ENCODE measurements at regions not wholly inside any gene's neighbourhood (a gene's known extent, or its start where the extent isn't known, plus 50 kb on each side); places are given as distances from the start of the nearest gene placed in this dataset.

DNA sequence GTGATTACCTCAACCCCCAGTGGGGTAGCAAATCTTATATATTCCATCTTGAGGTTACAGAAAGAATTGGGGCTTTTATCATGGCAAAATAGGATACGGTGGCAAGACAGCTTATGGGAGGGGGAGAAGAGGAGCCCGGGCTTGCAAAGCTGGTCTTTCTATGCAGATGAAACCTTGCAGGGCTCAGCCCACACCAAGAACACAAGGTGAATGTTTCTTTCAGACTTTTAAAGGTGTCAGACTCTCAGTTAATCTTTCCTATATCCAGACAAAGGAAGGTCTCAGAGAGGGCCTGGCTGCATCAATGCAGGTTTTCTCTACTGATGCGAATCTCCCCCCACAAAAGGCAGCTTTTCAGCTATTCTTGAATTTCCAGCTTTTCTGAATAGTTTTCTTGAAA lies 59.9 kb upstream of the WDR17 start:
- no peak overlapping the region for H3K4me3 Mint-ChIP-seq
- DNase-seq (no peak), ATAC-seq (ENCODE audit: low read depth) (no peak)
- no peaks in the 10 kb centered on the region for H3K9me3 Mint-ChIP-seq
- no peak overlapping the region for H3K27ac Mint-ChIP-seq
- peaks cover 40% of the 10 kb centered on the region for H3K27me3 Mint-ChIP-seq
- POLR2A ChIA-PET = no interaction called here
- H3K36me3 Mint-ChIP-seq = no peaks in the 10 kb centered on the region
- H3K4me1 Mint-ChIP-seq = peaks cover 8% of the 10 kb centered on the region

DNA sequence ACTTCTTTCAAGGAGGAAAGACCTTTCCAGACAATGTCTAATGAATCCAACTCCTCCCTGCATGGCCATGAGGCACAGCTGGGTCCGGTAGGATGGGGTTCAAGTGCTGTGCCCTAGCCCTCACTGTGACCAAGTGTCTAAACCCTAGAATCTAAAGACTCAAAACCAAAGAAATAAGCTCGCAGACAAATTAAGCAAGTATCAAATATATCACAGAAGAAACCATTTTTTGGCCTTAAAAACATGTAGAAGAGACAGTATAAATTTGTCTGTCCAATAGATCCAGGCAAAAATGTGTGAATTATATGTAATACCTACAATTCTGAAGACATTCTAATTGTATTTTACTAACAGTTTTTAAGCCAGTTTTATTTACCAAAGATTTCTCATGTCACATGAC lies 56.4 kb upstream of the WDR17 start:
- POLR2A ChIA-PET = no interaction called here
- Mint-ChIP-seq H3K27me3 (peaks cover 11% of the 10 kb centered on the region), H3K27ac (no peak overlapping the region), H3K9me3 (no peaks in the 10 kb centered on the region), H3K4me1 (no peaks in the 10 kb centered on the region), H3K36me3 (no peaks in the 10 kb centered on the region), H3K4me3 (no peak overlapping the region)
- DNase-seq (no peak), ATAC-seq (ENCODE audit: low read depth) (no peak)

DNA sequence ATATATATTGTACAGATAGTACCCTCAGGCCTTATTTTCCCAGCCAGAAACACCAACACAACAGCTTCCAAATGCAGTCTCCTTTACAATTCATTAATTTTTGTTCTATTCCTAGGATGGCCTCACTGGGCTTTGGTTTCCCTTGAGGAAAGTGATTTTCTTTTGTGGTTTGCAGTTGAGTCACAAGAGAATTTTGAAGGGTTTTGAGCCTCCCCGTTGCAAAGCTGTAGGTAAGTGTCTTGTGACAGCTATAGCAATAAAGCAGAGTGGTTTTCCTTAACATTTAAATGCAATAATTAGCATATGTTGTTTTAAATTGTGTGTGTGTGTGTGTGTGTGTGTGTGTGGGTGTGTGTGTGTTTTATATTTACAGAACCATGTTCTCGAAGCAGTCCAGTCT lies 54.1 kb upstream of the WDR17 start:
- POLR2A ChIA-PET = no interaction called here
- DNase-seq = no peak

DNA sequence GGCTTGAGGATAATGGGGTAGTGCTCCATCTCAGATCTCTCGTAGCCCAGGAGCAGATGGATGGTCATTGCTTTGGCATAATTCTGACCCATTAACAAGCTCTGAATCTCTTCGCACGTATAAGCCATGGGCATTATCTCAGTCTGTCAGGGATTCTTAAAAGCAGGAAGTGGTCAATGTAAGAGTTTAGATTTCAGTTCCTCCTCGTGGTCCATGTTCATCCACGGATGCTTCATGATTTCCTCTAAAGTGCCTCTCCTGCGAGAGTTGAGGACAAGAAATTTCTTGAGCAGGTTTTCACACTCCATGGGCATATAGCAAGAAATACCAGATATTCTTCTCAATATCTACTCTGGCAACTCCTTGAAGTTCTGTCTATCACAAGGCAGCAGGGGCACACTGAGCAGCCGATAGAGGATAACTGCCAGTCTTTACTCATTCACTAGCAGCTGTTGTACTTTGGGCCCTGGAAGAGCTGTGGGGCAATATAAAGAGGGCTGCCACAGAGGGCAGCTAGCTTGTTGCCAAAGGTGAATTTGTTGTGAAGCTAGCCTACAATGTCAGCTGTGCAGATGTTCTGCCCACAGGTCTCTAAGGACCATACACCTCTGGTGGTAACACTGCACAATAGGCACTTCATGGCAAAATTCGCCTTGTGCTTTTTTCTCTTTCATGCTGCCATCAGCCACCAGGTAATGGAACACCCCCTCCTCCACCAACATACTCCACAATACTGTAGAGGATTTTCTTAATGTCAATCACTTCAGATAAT lies 52.0 kb upstream of the WDR17 start:
- H3K4me1 Mint-ChIP-seq = no peaks in the 10 kb centered on the region
- H3K9me3 Mint-ChIP-seq = peaks cover 1% of the 10 kb centered on the region
- H3K36me3 Mint-ChIP-seq = no peaks in the 10 kb centered on the region
- POLR2A ChIA-PET = no interaction called here
- H3K27me3 Mint-ChIP-seq = no peaks in the 10 kb centered on the region
- ATAC-seq (ENCODE audit: low read depth) = no peak
- H3K4me3 Mint-ChIP-seq = no peak overlapping the region
- no peak for DNase-seq
- H3K27ac Mint-ChIP-seq = no peak overlapping the region

More for the DNA sequence above, 54.1 kb upstream of the WDR17 start:
- H3K27ac Mint-ChIP-seq = no peak overlapping the region
- no peak overlapping the region for H3K4me3 Mint-ChIP-seq
- peaks cover 1% of the 10 kb centered on the region for H3K9me3 Mint-ChIP-seq
- H3K27me3 Mint-ChIP-seq = peaks cover 2% of the 10 kb centered on the region
- no peak for ATAC-seq (ENCODE audit: low read depth)
- H3K36me3 Mint-ChIP-seq = no peaks in the 10 kb centered on the region
- no peaks in the 10 kb centered on the region for H3K4me1 Mint-ChIP-seq

DNA sequence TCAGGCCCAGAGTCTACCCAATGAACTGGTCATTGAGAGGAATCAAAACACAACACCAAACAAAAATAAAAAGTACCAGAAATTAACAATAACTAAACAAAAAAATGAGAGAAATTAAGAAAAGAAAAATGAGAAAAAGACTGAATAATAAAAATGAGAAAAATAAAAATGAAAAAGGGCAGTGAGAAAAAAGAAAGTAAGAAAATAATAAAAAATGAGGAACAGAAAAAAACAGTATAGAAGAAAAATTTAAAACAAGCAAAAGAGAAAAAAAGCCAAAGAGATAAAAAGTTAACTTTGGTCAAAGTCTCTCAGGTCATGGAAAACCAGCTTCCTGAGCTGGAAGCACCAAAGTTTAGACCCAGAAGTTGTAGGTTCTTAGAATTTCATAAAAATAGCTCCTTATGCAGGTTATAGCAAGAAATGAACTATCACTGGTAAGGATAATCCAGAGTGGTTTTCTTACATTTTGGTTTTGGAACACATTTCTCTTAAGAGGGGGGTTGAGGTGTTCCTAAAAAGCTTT lies 51.0 kb upstream of the WDR17 start:
- DNase-seq = no peak
- ATAC-seq (ENCODE audit: low read depth) = no peak
- Mint-ChIP-seq H3K36me3 (no peaks in the 10 kb centered on the region), H3K27me3 (no peaks in the 10 kb centered on the region), H3K4me1 (no peaks in the 10 kb centered on the region), H3K9me3 (peaks cover 1% of the 10 kb centered on the region), H3K27ac (no peak overlapping the region), H3K4me3 (no peak overlapping the region)
- POLR2A ChIA-PET = no interaction called here

Data from activated naive CD8-positive, alpha-beta T cell treated with anti-CD3 and anti-CD28 coated beads, Interleukin-2, amount 10 ng/mL, durations not matched to agents 7 days and 5 days (primary cell).